Loucy (cell line): ENCODE measurements at regions not wholly inside any gene's neighbourhood (a gene's known extent, or its start where the extent isn't known, plus 50 kb on each side); places are given as distances from the start of the nearest gene placed in this dataset.
A peak's percentile ranks its signal among the peaks of the same experiment; 100 is the strongest.

Experiments used
- H2AFZ ChIP-seq: fragments of 200-600 bp; sonication (generic); 2 replicates; pipeline ENCODE4 v1.6.0; 2016; ENCODE audit warnings: antibody characterized with exemption, mild to moderate bottlenecking, low read length, moderate library complexity
- H3F3A ChIP-seq: fragments of 200-600 bp; 2 replicates; pipeline ENCODE4 v1.6.0; 2016; ENCODE audit warnings: antibody characterized with exemption, low read depth, mild to moderate bottlenecking
- H3K27me3 ChIP-seq: fragments of 200-600 bp; sonication (generic); 2 replicates; pipeline ENCODE4 v1.6.1; 2014; ENCODE audit warnings: low read length, mild to moderate bottlenecking; ENCODE audit not compliant: insufficient read depth, poor library complexity, severe bottlenecking
- H3K36me3 ChIP-seq: fragments of 200-600 bp; sonication (generic); 2 replicates; pipeline ENCODE4 v1.6.1; 2016; ENCODE audit warnings: low read length; ENCODE audit not compliant: insufficient read depth
- H3K4me1 ChIP-seq: fragments of 200-600 bp; sonication (generic); 2 replicates; pipeline ENCODE4 v1.5.1; 2014; ENCODE audit warnings: low read length, mild to moderate bottlenecking; ENCODE audit not compliant: insufficient read depth, poor library complexity, severe bottlenecking
- H3K4me2 ChIP-seq: fragments of 200-600 bp; sonication (generic); 2 replicates; pipeline ENCODE4 v1.6.0; 2014; ENCODE audit warnings: antibody characterized with exemption, low read length, low read depth, mild to moderate bottlenecking; ENCODE audit not compliant: poor library complexity, severe bottlenecking
- H3K4me3 ChIP-seq: fragments of 200-600 bp; sonication (generic); 2 replicates; pipeline ENCODE4 v1.5.1; 2014; ENCODE audit warnings: low read length, mild to moderate bottlenecking, mixed read lengths; ENCODE audit not compliant: poor library complexity, severe bottlenecking
- H3K79me2 ChIP-seq: fragments of 200-600 bp; sonication (generic); 2 replicates; pipeline ENCODE4 v1.6.1; 2014; ENCODE audit warnings: low read length; ENCODE audit not compliant: insufficient read depth
- H3K9ac ChIP-seq: fragments of 200-600 bp; sonication (generic); 2 replicates; pipeline ENCODE4 v1.6.0; 2014; ENCODE audit warnings: mild to moderate bottlenecking, low read depth, low read length, moderate library complexity; ENCODE audit not compliant: poor library complexity, severe bottlenecking
- H3K9me2 ChIP-seq: fragments of 200-600 bp; sonication (generic); replicated peaks from 2 replicates; pipeline ENCODE4 v1.6.1; 2016; ENCODE audit warnings: low read depth, low read length, mixed read lengths
- H3K9me3 ChIP-seq: fragments of 200-600 bp; sonication (generic); 2 replicates; pipeline ENCODE4 v1.6.1; 2014; ENCODE audit warnings: mild to moderate bottlenecking, antibody characterized with exemption, low read length, low read depth; ENCODE audit not compliant: insufficient read depth
- H4K20me1 ChIP-seq: fragments of 200-600 bp; sonication (generic); 2 replicates; pipeline ENCODE4 v1.6.0; 2014; ENCODE audit warnings: antibody characterized with exemption, low read length, mild to moderate bottlenecking; ENCODE audit not compliant: insufficient read depth, poor library complexity, severe bottlenecking
- EZH2phosphoT487 ChIP-seq: fragments of 200-600 bp; IDR thresholded peaks from 2 replicates; pipeline ENCODE4 v1.6.1; 2018; ENCODE audit warnings: antibody characterized with exemption, mild to moderate bottlenecking, moderate library complexity, borderline replicate concordance
- TF ChIP-seq, protein P1 (sequence below): fragments of 200-600 bp; sonication (generic); conservative IDR thresholded peaks from 2 replicates; pipeline ENCODE4 v1.5.1; 2014; ENCODE audit warnings: mild to moderate bottlenecking, antibody characterized with exemption, low read length

GRCh38 chr5:74990194-74990593, 62.2 kb downstream of the GCNT4 start:
- no peaks in the 10 kb centered on the region for H3K27me3 ChIP-seq
- H3F3A ChIP-seq: no peaks in the 10 kb centered on the region
- H3K79me2 ChIP-seq: no peaks in the 10 kb centered on the region
- H3K4me2 ChIP-seq: no peak overlapping the region
- H4K20me1 ChIP-seq: no peaks in the 10 kb centered on the region
- no peaks in the 10 kb centered on the region for H3K36me3 ChIP-seq
- no peak for TF ChIP-seq EZH2phosphoT487
- TF ChIP-seq, protein P1, sequence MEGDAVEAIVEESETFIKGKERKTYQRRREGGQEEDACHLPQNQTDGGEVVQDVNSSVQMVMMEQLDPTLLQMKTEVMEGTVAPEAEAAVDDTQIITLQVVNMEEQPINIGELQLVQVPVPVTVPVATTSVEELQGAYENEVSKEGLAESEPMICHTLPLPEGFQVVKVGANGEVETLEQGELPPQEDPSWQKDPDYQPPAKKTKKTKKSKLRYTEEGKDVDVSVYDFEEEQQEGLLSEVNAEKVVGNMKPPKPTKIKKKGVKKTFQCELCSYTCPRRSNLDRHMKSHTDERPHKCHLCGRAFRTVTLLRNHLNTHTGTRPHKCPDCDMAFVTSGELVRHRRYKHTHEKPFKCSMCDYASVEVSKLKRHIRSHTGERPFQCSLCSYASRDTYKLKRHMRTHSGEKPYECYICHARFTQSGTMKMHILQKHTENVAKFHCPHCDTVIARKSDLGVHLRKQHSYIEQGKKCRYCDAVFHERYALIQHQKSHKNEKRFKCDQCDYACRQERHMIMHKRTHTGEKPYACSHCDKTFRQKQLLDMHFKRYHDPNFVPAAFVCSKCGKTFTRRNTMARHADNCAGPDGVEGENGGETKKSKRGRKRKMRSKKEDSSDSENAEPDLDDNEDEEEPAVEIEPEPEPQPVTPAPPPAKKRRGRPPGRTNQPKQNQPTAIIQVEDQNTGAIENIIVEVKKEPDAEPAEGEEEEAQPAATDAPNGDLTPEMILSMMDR: no peak
- no peak overlapping the region for H3K9ac ChIP-seq
- H3K4me1 ChIP-seq: peaks cover 11% of the 10 kb centered on the region
- no peak overlapping the region for H2AFZ ChIP-seq
- H3K9me2 ChIP-seq: no peaks in the 10 kb centered on the region
- no peak overlapping the region for H3K4me3 ChIP-seq
- peaks cover 6% of the 10 kb centered on the region; the same call in 1 of the 2 replicates for H3K9me3 ChIP-seq

DNA sequence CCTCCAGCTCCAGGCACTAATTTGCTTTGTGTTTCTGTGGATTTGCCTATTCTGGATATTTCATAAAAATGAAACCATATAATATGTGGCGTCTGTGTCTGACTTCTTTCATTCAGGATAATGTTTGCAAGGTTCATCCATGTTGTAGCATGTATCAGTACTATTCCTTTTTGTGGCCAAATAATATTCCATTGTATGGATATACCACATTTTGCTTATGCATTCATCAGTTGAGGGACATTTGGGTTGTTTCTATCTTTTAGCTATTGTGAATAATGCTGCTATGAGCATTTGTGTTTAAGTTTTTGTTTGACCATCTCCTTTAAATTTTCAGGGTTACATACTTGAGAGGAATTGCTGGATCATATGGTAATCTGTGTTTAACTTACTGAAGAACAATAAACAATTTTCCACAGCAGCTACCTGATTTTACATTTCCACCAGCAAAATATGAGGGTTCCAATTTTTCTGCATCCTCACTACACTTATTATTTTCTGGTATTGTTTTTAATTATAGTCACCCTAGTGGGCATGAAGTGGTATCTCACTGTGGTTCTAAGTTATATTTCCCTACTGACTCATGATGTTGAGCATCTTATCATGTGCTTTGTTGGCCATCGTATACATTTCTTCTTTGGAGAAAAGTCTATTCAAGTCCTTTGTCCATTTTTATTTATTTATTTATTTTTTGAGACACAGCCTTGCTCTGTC, 63.9 kb downstream of the GCNT4 start:
- no peaks in the 10 kb centered on the region for H4K20me1 ChIP-seq
- no peak overlapping the region for H2AFZ ChIP-seq
- H3K9ac ChIP-seq: no peak overlapping the region
- H3K4me2 ChIP-seq: no peak overlapping the region
- no peaks in the 10 kb centered on the region for H3K36me3 ChIP-seq
- no peaks in the 10 kb centered on the region for H3K79me2 ChIP-seq
- H3K9me2 ChIP-seq: no peaks in the 10 kb centered on the region
- H3K9me3 ChIP-seq: peaks cover 6% of the 10 kb centered on the region; the same call in 1 of the 2 replicates
- TF ChIP-seq, protein P1: 0 out of 2 replicates have a peak, but pooled peaks have one; percentile 10
- TF ChIP-seq EZH2phosphoT487: no peak
- no peaks in the 10 kb centered on the region for H3K27me3 ChIP-seq
- H3F3A ChIP-seq: no peaks in the 10 kb centered on the region
- no peak overlapping the region for H3K4me3 ChIP-seq
- peaks cover 10% of the 10 kb centered on the region for H3K4me1 ChIP-seq

DNA sequence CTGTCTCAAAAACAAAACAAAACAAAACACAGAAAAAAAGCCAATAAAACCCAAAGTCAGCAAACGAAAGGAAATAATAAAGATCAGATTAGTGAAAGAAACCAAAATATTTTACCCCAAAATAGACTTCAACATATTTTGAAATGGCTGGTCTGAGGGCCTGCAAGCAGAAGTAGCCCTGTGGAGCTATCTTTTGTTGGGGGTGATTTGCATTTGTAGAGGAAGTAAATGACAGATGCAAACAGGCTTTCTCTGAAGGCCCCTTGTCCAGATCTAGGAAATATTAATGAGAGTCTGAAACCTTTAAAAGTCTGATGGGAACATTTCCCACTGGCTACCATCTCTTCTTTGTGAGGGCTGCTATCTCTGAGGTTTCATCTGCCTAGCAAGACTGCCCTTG, 74.0 kb downstream of the GCNT4 start:
- H3K4me3 ChIP-seq: no peak overlapping the region
- H3K27me3 ChIP-seq: no peaks in the 10 kb centered on the region
- no peak overlapping the region for H3K9ac ChIP-seq
- TF ChIP-seq, protein P1: no peak
- no peak for TF ChIP-seq EZH2phosphoT487
- H3K9me3 ChIP-seq: no peaks in the 10 kb centered on the region
- H3K36me3 ChIP-seq: no peaks in the 10 kb centered on the region
- no peak overlapping the region for H2AFZ ChIP-seq
- H3K4me1 ChIP-seq: peaks cover 59% of the 10 kb centered on the region
- peaks cover 13% of the 10 kb centered on the region; the same call in 1 of the 2 replicates for H3F3A ChIP-seq
- H4K20me1 ChIP-seq: no peaks in the 10 kb centered on the region
- peak overlapping the region; percentile 56 for H3K4me2 ChIP-seq
- H3K9me2 ChIP-seq: no peaks in the 10 kb centered on the region
- no peaks in the 10 kb centered on the region for H3K79me2 ChIP-seq
